GM19372 (cell line): ENCODE measurements at regions not wholly inside any gene's neighbourhood (a gene's known extent, or its start where the extent isn't known, plus 50 kb on each side); places are given as distances from the start of the nearest gene placed in this dataset.

ENCODE experiments used
- ATAC-seq: cut with Tn5 transposase; IDR thresholded peaks from one replicate; pipeline ENCODE4 v1.9.1; 2021; ENCODE audit warnings: mild to moderate bottlenecking, low read depth, moderate library complexity; ENCODE audit not compliant: unreplicated experiment

GRCh38 chr19:30167976-30168635 is 204.1 kb upstream of the ZNF536 start:
- no peak for ATAC-seq

DNA sequence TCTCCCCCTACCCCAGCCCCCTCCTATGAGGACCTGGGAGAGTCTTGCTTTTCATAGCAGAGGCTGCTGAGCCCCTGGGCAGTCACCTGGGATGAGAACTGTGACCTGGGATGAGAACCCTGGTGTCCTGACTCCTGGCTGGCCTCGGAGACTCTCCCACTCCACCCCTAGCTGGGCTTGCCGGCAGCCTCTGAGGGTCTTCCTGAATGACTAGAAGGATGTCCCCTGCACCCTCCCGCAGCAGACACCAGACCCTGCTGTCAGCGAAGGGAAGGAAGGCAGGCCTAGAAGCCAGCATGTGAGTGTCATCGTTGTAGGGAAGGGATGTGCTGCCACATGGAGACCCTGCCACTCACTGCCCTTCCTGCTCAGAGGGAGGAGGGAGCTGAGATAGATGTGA is 203.4 kb upstream of the ZNF536 start:
- no peak for ATAC-seq

- ATAC-seq, result no peak
Observed at GRCh38 chr19:30169196-30169900, 202.8 kb upstream of the ZNF536 start.

GRCh38 chr19:30170081-30170480 is 202.1 kb upstream of the ZNF536 start:
- ATAC-seq, result no peak

- no peak for ATAC-seq
Observed at GRCh38 chr19:30170495-30171137, 201.6 kb upstream of the ZNF536 start.

- no peak for ATAC-seq
Observed at GRCh38 chr19:30171138-30171635, 201.0 kb upstream of the ZNF536 start.

DNA sequence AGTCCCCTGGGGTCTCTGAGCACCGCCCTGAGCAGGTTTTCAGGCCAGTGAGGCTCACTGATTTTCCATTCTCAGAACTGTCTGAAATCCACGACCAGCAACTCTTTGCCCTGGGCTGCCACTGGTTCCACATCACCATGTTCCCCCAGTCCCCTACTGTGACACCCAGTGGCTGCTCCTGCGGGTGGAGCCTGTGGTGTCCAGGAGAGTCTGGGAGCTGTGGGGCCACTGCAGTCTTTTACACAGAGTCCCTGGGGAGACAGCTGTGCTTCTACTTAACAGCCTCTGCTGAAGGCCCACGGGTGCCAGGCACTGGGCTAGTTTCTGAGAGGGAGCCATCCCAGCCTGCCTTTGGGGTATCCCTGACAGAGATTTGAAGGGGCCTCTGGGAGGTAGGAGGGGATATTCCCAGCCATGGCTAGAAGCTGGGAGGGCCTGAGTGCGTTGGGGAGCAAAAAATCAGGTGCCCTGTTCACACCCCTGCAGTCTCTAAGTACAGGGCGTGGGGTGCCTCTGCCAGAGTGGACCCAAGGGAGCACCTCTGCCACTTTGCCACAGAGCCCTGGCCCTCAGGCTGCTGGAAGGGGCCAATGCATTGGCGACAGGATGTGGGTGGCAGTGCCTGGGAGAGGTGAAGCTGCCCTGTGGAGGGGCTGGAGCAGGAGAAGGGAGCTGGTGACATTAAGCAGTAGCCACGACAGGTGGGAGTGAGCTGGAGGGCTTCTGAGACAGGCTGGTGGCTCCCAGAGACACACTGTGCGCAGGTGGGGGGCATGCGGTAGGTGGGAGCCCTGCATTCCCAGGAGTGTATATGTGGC is 200.2 kb upstream of the ZNF536 start:
- no peak for ATAC-seq

DNA sequence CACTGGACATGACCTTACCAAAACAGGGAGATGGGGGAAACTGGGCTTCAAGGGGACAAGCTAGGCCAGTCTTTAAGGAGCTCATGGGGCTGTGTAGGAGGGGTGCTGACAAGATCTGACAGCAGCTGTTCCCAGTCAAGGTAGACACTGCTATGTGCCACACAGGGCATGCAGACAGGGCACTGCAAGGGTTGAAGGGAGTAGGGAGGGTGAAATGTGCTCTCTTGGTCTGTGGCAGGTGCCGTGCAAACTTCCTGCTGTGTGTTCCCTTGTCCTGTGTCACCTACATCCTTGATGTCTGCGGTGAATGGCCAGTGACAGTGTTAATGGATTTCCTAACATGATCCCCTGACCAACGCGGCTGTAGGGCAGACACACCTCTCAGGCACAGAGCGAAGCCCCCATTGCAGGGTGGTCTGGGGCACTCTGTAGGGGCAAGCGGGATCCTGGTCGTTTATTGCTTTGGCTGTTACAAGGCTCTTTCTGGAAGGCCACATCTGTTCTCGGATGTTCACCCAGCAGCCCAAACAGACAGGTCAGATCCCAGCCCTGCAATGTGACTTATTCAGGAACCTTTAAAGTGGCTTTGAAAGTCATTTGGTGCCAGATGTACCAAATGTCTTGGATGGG is 199.5 kb upstream of the ZNF536 start:
- no peak for ATAC-seq

DNA sequence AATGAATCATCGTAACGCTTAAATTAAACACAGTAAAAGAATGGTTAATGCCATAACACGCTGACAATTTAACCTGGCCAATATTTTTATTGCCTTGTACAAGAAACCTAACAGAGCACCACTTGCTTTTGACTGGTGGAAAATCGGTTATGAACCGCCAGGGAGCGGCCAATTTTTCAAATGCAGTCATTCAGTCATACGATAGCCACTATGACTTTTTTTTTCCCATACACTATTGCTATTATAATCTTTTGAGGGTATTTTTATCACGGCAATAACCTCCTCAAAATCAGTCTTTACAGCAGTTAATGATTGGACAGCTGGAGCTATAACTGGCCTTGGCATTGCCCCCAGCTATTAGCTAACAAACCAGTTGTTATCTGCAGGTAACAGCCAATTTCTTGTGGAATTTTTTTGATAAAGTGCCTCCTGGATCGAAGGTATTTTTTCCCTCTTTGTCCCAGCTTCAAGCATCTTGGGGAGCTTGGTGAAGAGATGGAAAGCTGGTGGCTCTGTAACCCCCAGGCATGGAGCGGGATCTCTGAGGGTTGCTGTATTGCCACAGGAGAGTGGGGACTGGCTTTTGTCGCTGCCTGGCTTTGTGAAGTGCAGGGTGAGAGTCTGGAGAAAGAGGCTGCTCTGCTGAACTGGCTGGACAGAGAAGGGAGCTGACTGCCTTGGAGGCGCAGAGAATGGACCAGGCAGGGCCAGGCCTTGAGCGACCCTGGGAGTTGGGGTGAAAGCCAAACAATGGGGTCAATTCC is 198.4 kb upstream of the ZNF536 start:
- no peak for ATAC-seq

DNA sequence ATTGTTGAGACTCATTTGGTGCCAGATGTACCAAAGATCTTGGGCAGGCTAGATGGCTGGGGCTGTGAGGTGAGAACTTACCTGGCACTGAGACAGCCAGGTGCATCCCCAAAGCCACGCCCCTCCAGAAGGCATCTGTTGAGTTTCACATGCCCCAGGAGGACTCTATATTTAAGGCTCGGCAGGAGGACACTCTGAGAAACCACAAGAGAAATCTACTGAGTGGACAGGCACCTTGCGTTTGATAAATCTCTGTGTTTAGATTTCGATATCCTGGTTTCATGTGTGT is 197.9 kb upstream of the ZNF536 start:
- no peak for ATAC-seq

GRCh38 chr19:30174791-30175190 is 197.4 kb upstream of the ZNF536 start:
- no peak for ATAC-seq

DNA sequence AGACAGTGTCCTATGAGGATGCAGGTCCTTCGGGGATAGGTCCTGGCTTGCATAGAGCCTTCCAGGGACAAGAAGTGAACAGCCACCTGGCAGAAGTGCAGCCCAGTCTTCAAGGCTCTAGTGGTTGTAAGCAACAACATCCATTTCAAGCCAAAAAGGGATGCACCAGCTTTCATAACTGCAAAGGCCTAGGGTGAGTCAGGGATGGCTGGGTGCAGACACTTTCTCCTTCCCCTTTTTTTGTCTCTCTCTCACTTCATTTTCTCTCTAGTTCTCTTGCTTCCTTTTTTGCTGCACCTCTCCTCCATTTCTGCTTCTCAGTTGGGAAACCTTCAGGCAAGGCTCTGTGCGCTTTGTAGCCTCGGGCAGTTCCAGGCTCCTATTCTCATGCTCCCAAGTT is 196.2 kb upstream of the ZNF536 start:
- ATAC-seq, result no peak

DNA sequence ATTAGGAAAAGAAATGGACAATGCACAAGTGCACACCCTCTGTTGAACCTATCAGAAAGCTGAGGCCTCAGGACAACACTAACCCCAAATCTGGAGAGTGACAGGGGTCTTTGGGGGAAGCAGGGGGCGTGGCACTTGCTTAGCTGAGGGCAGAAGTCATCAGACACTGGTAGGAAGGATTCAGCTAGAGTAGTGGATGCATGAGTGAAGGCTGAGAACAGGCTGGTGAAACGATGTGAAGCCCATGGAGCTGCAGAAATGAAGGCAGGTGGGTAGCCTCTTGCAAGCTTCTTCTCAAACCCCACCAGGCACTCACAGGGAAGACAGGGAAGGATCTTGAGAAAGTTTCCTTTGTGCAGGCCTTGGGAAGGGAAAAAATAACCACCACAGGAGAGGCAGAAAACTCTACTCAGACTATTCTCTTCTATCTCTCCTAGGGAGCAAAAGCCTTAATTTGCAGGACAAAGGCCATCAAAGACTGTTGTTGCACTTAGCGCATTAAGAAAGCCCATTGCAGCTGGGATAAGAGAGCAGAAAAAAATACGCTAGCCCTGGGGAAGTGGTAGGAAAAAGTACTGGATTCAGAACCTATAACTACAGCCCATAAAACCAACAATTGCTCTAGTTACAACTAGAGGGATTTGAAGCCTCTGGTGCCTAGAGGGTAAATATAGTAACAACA is 193.3 kb upstream of the ZNF536 start:
- no peak for ATAC-seq

GRCh38 chr19:30180691-30181090 is 191.5 kb upstream of the ZNF536 start:
- ATAC-seq, result no peak

- ATAC-seq, result no peak
Observed at GRCh38 chr19:30183807-30184490, 188.2 kb upstream of the ZNF536 start.

- ATAC-seq, result no peak
Observed at GRCh38 chr19:30202060-30202600, 170.1 kb upstream of the ZNF536 start.

- no peak for ATAC-seq
Observed at GRCh38 chr19:30204721-30205120, 167.5 kb upstream of the ZNF536 start.

DNA sequence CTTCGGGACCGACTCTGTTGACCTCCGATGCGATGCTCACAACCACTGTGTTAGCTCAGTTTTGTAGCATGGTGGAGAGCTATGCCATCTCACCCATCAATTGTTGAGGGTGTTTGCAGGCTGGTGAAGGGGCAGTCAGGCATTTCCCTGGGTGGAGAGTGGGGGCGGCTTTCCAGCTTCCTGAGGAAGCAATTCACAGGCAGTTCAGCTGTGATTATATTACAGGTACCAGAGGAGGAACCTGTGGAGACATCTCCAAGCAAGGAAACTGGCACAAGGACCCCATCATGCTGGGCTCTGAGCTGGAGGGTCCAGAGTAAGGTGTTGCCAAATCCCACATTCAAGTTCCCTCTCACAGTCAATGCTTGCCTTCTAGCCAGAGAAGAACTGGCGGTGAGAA is 166.0 kb upstream of the ZNF536 start:
- no peak for ATAC-seq
